Lung (tissue), 11 donors: ENCODE measurements at regions not wholly inside any gene's neighbourhood (a gene's known extent, or its start where the extent isn't known, plus 50 kb on each side); places are given as distances from the start of the nearest gene placed in this dataset.

ENCODE experiments used
- ATAC-seq: fragments of 200-7000 bp; cut with Tn5 transposase; one replicate; pipeline ENCODE4 v1.9.1; 2020; ENCODE audit warnings: moderate number of reproducible peaks; ENCODE audit not compliant: insufficient read depth, low FRiP score
- DNase-seq, 3 donors: peaks; one replicate each; pipeline ENCODE4 v3.0.0-alpha.2; 2013 to 2017
- H3K27ac ChIP-seq, 2 donors: one replicate each; pipeline ENCODE4 v1.5.1; 2013; ENCODE audit warnings: mild to moderate bottlenecking in 2 of 2, moderate library complexity in 2 of 2, control low read depth in 1 of 2, inconsistent platforms in 1 of 2, low read depth in 1 of 2, low read length in 1 of 2
- H3K27me3 ChIP-seq, 3 donors: one replicate each; pipeline ENCODE4 v1.5.1; 2013; ENCODE audit warnings: low read length in 2 of 3; ENCODE audit not compliant: control insufficient read depth in 3 of 3, insufficient read depth in 3 of 3
- H3K36me3 ChIP-seq, 4 donors: one replicate each; pipeline ENCODE4 v1.5.1; 2013; ENCODE audit warnings: low read length in 4 of 4, mild to moderate bottlenecking in 1 of 4, moderate library complexity in 1 of 4; ENCODE audit not compliant: control insufficient read depth in 4 of 4, insufficient read depth in 4 of 4
- H3K4me1 ChIP-seq, 5 donors: one replicate each; pipeline ENCODE4 v1.5.1; 2013; ENCODE audit warnings: low read length in 5 of 5, mild to moderate bottlenecking in 2 of 5, moderate library complexity in 1 of 5; ENCODE audit not compliant: control insufficient read depth in 5 of 5, insufficient read depth in 5 of 5
- H3K4me3 ChIP-seq: one replicate; pipeline ENCODE4 v1.5.1; 2013; ENCODE audit warnings: mild to moderate bottlenecking, control low read depth, moderate library complexity
- H3K9ac ChIP-seq, 2 donors: one replicate each; pipeline ENCODE4 v1.5.1; 2013; ENCODE audit warnings: low read length in 2 of 2, control low read depth in 1 of 2; ENCODE audit not compliant: insufficient read depth in 1 of 2
- H3K9me3 ChIP-seq, 4 donors: one replicate each; pipeline ENCODE4 v1.5.1; 2013; ENCODE audit warnings: low read length in 3 of 4, mild to moderate bottlenecking in 1 of 4, moderate library complexity in 1 of 4; ENCODE audit not compliant: control insufficient read depth in 4 of 4, insufficient read depth in 3 of 4
- WGBS, 2 donors: extraction: QIAGEN DNeasy Blood & Tissue Kit; methylation state at CpG; one replicate each; pipeline ENCODE4 v1.1.7; 2013; 5-methylcytosine and 5-hydroxymethylcytosine counted together
- TF ChIP-seq, protein P1 (sequence below): IDR thresholded peaks from 2 replicates; pipeline ENCODE4 v1.5.1; 2012; ENCODE audit warnings: mild to moderate bottlenecking; ENCODE audit errors: control extremely low read depth, extremely low read depth
- donor health status: control.
- donor health status: control.
- donor health status: Bipolar disorder and iron deficiency.
- donor health status: healthy.
- donor health status: DM: yes; HTN: yes; CAD: no.

DNA sequence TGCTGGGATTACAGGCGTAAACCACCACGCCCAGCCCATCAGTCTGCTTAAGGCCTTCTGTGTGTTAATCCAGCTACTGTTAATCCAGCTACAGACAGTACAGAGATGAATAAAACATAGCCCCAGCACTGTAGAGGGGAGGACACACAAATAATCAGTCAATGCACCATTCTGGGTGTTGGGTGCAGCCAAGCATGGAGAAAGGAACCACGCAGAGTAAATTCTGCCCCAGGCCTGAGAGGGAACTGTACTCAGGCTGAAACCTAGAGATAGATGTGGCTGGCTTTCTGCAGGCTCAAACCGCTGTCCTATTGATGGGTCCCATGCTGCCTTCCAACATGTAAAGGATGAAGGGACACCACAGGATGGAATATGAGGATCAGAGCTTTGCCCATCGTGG, 136.8 kb upstream of the IGSF21 start:
- no peak for DNase-seq
- H3K4me1 ChIP-seq = no peaks in the 10 kb centered on the region
- peaks cover 0 to 8% (median 0%) of the 10 kb centered on the region in 3 donors for H3K27me3 ChIP-seq
- TF ChIP-seq, protein P1, sequence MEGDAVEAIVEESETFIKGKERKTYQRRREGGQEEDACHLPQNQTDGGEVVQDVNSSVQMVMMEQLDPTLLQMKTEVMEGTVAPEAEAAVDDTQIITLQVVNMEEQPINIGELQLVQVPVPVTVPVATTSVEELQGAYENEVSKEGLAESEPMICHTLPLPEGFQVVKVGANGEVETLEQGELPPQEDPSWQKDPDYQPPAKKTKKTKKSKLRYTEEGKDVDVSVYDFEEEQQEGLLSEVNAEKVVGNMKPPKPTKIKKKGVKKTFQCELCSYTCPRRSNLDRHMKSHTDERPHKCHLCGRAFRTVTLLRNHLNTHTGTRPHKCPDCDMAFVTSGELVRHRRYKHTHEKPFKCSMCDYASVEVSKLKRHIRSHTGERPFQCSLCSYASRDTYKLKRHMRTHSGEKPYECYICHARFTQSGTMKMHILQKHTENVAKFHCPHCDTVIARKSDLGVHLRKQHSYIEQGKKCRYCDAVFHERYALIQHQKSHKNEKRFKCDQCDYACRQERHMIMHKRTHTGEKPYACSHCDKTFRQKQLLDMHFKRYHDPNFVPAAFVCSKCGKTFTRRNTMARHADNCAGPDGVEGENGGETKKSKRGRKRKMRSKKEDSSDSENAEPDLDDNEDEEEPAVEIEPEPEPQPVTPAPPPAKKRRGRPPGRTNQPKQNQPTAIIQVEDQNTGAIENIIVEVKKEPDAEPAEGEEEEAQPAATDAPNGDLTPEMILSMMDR = no peak
- H3K27ac ChIP-seq = no peak overlapping the region
- H3K9me3 ChIP-seq = peaks cover 0 to 7% (median 0%) of the 10 kb centered on the region in 4 donors
- 85 to 87% methylated on average over 5 of the region's 5 CpGs for WGBS, 2 donors
- H3K4me3 ChIP-seq = no peak overlapping the region
- no peak for ATAC-seq
- H3K9ac ChIP-seq = no peak overlapping the region
- H3K36me3 ChIP-seq = no peaks in the 10 kb centered on the region

DNA sequence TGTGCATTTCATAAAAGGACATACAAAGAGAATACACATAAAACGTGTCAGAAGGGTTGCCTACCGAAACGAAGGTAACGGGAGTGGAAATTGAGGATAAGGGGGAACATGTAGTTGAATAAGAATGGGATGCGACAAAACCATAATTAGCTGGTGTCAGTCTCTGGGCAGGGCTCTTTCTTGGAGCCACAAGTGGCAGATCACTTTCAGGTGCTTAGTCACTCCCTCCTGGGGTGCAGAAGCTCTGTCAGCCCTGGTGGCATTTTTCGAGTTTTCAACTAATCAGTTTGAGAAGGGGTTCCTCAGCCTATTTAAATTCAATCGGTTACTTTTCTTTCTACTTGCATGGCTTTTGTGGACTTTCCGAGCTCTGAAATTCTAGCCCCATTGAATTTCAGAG, 133.9 kb upstream of the IGSF21 start:
- TF ChIP-seq, protein P1 = no peak
- Histone ChIP-seq H3K4me1 (no peaks in the 10 kb centered on the region), H3K27ac (no peak overlapping the region), H3K27me3 (peaks cover 0 to 8% (median 0%) of the 10 kb centered on the region in 3 donors), H3K36me3 (no peaks in the 10 kb centered on the region), H3K9me3 (peaks cover 0 to 2% (median 0%) of the 10 kb centered on the region in 4 donors), H3K9ac (no peak overlapping the region), H3K4me3 (no peak overlapping the region)
- 60 to 67% methylated on average over 8 of the region's 8 CpGs for WGBS, 2 donors
- no peak for ATAC-seq
- no peak for DNase-seq

DNA sequence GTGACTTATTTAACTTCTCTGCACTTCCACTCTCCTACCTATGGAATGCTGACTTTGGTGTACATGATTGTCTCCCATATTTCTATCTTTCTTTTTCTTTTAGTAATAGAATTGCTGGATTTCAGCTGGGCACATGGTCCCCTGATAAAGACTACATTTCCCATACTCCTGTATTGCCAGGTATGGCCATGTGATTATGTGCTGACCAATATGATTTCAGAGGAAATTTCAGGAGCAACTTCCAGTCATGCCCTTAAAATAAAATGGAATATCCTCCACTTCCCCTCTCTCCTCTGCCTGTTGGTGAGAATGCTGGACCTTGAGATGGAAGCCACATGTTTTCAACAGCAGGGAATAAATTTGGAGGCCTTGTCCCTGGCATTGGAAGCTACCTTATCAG, 130.7 kb upstream of the IGSF21 start:
- H3K27me3 ChIP-seq = peaks cover 0 to 8% (median 3%) of the 10 kb centered on the region in 3 donors
- H3K9me3 ChIP-seq = no peaks in the 10 kb centered on the region
- TF ChIP-seq, protein P1 = no peak
- no peak for ATAC-seq
- DNase-seq = no peak
- no peak overlapping the region for H3K4me3 ChIP-seq
- H3K9ac ChIP-seq = no peak overlapping the region
- H3K36me3 ChIP-seq = no peaks in the 10 kb centered on the region
- H3K27ac ChIP-seq = no peak overlapping the region
- no peaks in the 10 kb centered on the region for H3K4me1 ChIP-seq

DNA sequence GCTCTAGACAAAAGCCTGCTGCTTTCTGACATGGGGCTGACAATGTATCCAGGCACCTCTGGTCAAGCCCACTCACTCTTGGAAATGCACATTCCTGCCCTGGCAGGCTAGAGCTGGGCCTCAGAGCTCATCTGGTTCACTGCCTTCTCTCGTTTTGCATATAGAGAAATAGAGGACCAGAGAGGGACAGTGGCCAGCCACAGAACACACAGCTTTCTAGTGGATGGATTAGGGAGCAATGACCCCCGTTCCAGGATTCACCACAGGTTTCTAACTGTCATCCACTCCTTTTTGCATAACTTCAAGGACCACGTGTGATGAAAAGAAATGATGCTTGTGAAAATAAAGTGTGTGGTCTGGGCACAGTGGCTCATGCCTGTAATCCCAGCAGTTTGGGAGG, 129.6 kb upstream of the IGSF21 start:
- Histone ChIP-seq H3K36me3 (no peaks in the 10 kb centered on the region), H3K4me3 (no peak overlapping the region), H3K27me3 (peaks cover 0 to 8% (median 3%) of the 10 kb centered on the region in 3 donors), H3K27ac (no peak overlapping the region), H3K9ac (no peak overlapping the region), H3K4me1 (no peaks in the 10 kb centered on the region), H3K9me3 (no peaks in the 10 kb centered on the region)
- DNase-seq (no peak), ATAC-seq (no peak)
- 59 to 68% methylated on average over 3 of the region's 3 CpGs for WGBS, 2 donors
- TF ChIP-seq, protein P1 = no peak
